ENCODE measurements at regions not wholly inside any gene's neighbourhood (a gene's known extent, or its start where the extent isn't known, plus 50 kb on each side); places are given as distances from the start of the nearest gene placed in this dataset.

- Mint-ChIP-seq H3K4me1 (no peaks in the 10 kb centered on the region), H3K9me3 (peaks cover 30% of the 10 kb centered on the region), H3K27ac (no peak overlapping the region), H3K4me3 (no peak overlapping the region), H3K27me3 (no peaks in the 10 kb centered on the region), H3K36me3 (ENCODE audit: low read depth) (peaks cover 29% of the 10 kb centered on the region)
- POLR2A ChIA-PET: no interaction called here
- DNase-seq: no peak
- CTCF ChIA-PET: no interaction called here
Observed at GRCh38 chr4:123291329-123291728, 105.3 kb upstream of the SPRY1 start.

DNA sequence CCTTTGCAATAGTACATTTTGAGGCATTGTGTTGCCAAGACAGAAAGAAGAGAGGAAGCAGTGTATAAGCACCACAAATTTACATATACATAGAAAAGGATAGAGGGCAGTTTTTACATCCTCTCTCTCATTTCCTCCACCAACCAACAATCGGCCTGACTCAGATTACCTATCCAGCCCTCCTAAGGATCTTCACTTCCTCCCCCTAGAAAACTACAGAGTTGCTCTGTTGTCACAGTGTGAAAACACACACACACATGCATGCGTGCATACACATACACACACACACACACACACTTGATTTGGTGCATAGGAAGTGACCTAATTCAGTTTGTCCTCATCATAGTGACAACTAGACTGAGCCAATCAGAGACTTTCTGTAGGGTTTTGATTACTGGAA lies 98.8 kb upstream of the SPRY1 start:
- Mint-ChIP-seq H3K4me1 (peaks cover 2% of the 10 kb centered on the region), H3K9me3 (peaks cover 4% of the 10 kb centered on the region), H3K27me3 (no peaks in the 10 kb centered on the region), H3K36me3 (ENCODE audit: low read depth) (peaks cover 5% of the 10 kb centered on the region), H3K4me3 (no peak overlapping the region), H3K27ac (no peak overlapping the region)
- POLR2A ChIA-PET: no interaction called here
- no peak for DNase-seq
- CTCF ChIA-PET: no interaction called here

GRCh38 chr4:123298261-123298660 lies 98.3 kb upstream of the SPRY1 start:
- H3K27ac Mint-ChIP-seq: no peak overlapping the region
- DNase-seq: no peak
- peaks cover 5% of the 10 kb centered on the region for H3K36me3 Mint-ChIP-seq (ENCODE audit: low read depth)
- H3K4me1 Mint-ChIP-seq: peaks cover 2% of the 10 kb centered on the region
- no peaks in the 10 kb centered on the region for H3K27me3 Mint-ChIP-seq
- H3K9me3 Mint-ChIP-seq: peaks cover 4% of the 10 kb centered on the region
- H3K4me3 Mint-ChIP-seq: no peak overlapping the region
- POLR2A ChIA-PET: no interaction called here
- CTCF ChIA-PET: no interaction called here

DNA sequence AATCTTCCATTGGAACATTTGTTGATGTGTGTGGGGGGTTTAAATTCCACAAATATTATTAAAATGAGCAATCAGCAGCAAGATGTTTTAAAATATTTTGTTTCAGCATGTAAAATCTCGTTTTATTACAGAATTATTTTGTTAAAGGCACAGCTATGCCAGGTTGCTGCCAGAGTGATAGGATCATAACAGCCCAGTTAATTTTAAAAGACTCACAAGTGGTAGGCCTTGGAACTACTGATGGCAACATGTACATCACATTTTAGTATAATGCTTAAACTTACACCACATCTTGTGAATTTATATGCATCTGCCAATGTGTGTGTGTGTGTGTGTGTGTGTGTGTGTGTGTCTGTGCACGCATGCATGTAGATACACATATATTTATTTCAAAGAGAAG lies 97.8 kb upstream of the SPRY1 start:
- POLR2A ChIA-PET: no interaction called here
- CTCF ChIA-PET: no interaction called here
- Mint-ChIP-seq H3K4me3 (no peak overlapping the region), H3K27me3 (no peaks in the 10 kb centered on the region), H3K4me1 (peaks cover 2% of the 10 kb centered on the region), H3K36me3 (ENCODE audit: low read depth) (peaks cover 6% of the 10 kb centered on the region), H3K27ac (no peak overlapping the region), H3K9me3 (peaks cover 4% of the 10 kb centered on the region)
- DNase-seq: no peak

DNA sequence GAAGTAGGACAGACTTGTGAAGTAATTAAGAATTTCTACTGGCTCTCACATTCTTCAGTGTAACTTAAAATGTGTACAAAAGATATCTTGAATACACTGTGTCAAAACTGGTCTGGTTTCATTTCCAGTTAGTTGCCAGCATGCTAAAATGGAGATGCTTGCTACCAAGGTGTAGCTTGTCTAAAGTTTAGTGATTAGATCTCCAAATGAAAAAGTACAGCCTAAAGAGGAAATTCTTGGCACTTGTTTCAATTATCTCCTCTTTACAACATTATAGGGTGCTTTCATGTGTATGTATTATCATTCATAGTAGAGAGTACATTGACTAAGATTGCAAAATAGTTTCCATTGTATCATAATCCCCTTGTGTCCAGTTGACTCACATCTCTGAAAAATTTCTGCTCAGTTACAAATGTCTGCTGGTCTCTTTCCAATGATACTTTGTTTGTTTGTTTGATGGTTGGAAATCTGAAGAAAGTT lies 97.3 kb upstream of the SPRY1 start:
- Mint-ChIP-seq H3K27me3 (no peaks in the 10 kb centered on the region), H3K9me3 (peaks cover 4% of the 10 kb centered on the region), H3K36me3 (ENCODE audit: low read depth) (peaks cover 9% of the 10 kb centered on the region), H3K4me3 (no peak overlapping the region), H3K27ac (no peak overlapping the region), H3K4me1 (peaks cover 3% of the 10 kb centered on the region)
- no peak for DNase-seq
- ChIA-PET CTCF (no interaction called here), POLR2A (no interaction called here)

DNA sequence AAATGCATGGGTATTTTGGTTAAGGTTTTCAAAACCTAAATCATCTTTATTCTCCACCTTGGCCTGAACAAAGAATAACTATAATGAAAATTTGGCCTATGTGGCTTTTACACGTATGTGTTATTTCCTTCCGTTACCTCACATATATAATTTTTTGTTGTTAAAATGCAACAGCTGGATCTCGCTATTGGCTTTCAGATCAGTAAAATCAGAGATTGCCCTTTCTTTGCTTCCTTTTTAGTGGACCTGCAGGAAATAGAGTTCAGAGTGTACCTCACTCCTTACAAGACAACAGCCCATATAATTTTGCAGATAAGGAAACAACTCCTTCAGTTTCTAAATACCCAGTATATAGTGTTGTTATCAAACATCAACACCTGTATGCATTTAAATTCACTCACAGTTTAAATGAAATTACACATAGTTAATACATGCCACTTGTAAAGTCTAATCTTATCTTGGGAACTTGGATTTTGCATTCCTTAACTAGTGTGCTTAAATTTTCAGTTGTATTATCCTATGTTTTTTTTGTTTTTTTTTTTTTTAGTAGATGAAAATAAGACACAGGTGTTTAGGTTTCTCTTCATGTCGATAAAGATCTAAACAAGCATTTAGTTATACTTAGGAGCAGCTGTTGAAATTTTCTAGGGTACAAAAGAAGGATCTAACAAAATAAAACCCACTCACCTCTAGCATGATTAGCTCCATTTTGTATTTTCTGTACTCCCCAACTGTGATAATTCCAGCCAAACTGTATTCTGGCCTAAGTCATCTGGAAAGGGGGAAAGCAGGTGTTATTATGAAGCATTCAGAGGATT lies 96.2 kb upstream of the SPRY1 start:
- POLR2A ChIA-PET: no interaction called here
- no peak overlapping the region for H3K4me3 Mint-ChIP-seq
- CTCF ChIA-PET: no interaction called here
- peaks cover 9% of the 10 kb centered on the region for H3K4me1 Mint-ChIP-seq
- H3K9me3 Mint-ChIP-seq: peaks cover 4% of the 10 kb centered on the region
- H3K27ac Mint-ChIP-seq: no peak overlapping the region
- H3K27me3 Mint-ChIP-seq: no peaks in the 10 kb centered on the region
- DNase-seq: no peak
- peaks cover 9% of the 10 kb centered on the region for H3K36me3 Mint-ChIP-seq (ENCODE audit: low read depth)

- POLR2A ChIA-PET: no interaction called here
- Mint-ChIP-seq H3K4me1 (peaks cover 9% of the 10 kb centered on the region), H3K27ac (no peak overlapping the region), H3K27me3 (no peaks in the 10 kb centered on the region), H3K36me3 (ENCODE audit: low read depth) (peaks cover 9% of the 10 kb centered on the region), H3K4me3 (no peak overlapping the region), H3K9me3 (peaks cover 4% of the 10 kb centered on the region)
- DNase-seq: no peak
- CTCF ChIA-PET: interaction anchor here (0.6 to 1.4 kb wide), 3 partner anchors 10 to 404 kb away, joined by 3 to 6 read pairs (median 3); no protein-coding TSS in a partner anchor
Observed at GRCh38 chr4:123301923-123302322, 94.7 kb upstream of the SPRY1 start.

- ChIA-PET POLR2A (no interaction called here), CTCF (no interaction called here)
- H3K9me3 Mint-ChIP-seq: peaks cover 2% of the 10 kb centered on the region
- H3K36me3 Mint-ChIP-seq (ENCODE audit: low read depth): peaks cover 6% of the 10 kb centered on the region
- no peak overlapping the region for H3K27ac Mint-ChIP-seq
- no peak for DNase-seq
- no peak overlapping the region for H3K4me3 Mint-ChIP-seq
- no peaks in the 10 kb centered on the region for H3K27me3 Mint-ChIP-seq
- peaks cover 7% of the 10 kb centered on the region for H3K4me1 Mint-ChIP-seq
Observed at GRCh38 chr4:123304151-123304964, 92.2 kb upstream of the SPRY1 start.

- peaks cover 6% of the 10 kb centered on the region for H3K36me3 Mint-ChIP-seq (ENCODE audit: low read depth)
- POLR2A ChIA-PET: no interaction called here
- H3K27me3 Mint-ChIP-seq: no peaks in the 10 kb centered on the region
- CTCF ChIA-PET: no interaction called here
- no peak overlapping the region for H3K27ac Mint-ChIP-seq
- peaks cover 2% of the 10 kb centered on the region for H3K9me3 Mint-ChIP-seq
- DNase-seq: no peak
- H3K4me1 Mint-ChIP-seq: peaks cover 7% of the 10 kb centered on the region
- H3K4me3 Mint-ChIP-seq: no peak overlapping the region
Observed at GRCh38 chr4:123305736-123306135, 90.9 kb upstream of the SPRY1 start.

DNA sequence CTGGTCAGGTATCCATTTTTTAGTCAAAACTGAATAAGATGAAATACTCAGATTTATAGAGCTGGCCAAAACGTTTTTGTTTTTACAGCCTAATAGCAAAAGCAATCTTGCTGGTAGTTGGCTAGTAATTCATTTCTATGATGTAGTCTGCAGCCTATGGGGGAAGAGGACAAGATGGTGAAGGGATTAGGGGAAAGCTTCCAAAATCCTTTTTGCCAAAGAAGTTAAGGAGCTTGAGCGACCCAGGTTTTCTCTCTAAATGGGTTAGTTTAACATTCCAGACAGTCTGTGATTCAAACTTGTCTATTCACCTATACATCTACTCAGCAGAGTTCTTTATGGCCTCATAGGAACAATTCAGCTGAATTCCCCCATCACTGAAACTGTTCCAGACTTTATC lies 89.8 kb upstream of the SPRY1 start:
- Mint-ChIP-seq H3K27ac (no peak overlapping the region), H3K36me3 (ENCODE audit: low read depth) (peaks cover 6% of the 10 kb centered on the region), H3K4me3 (no peak overlapping the region), H3K27me3 (no peaks in the 10 kb centered on the region), H3K9me3 (peaks cover 2% of the 10 kb centered on the region), H3K4me1 (peaks cover 7% of the 10 kb centered on the region)
- CTCF ChIA-PET: interaction anchor here (0.6 to 0.7 kb wide), 2 partner anchors 15 to 356 kb away, joined by 3 read pairs; no protein-coding TSS in a partner anchor
- POLR2A ChIA-PET: interaction anchor here (0.7 kb wide), 1 partner anchor 10 kb away, joined by 8 read pairs; no protein-coding TSS in a partner anchor
- no peak for DNase-seq

DNA sequence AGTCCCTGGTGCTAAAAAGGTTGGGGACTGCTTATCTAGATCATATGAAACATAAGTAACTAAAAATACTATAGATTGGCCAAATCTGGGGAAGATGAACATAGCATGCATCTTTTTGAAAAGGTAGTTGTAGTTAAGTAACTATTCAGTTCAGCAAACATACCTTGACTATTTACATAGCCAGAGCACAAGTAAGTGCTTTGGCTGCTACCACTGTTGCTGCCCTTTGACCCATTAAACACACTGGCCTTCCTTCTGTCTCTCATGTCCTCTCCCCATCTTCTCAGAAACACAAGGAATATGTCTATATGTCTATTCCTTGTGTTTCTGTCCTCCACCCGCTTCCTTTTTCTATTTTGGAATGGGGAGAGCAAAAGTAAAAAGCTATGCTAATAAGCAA lies 87.9 kb upstream of the SPRY1 start:
- Mint-ChIP-seq H3K4me3 (no peak overlapping the region), H3K36me3 (ENCODE audit: low read depth) (peaks cover 5% of the 10 kb centered on the region), H3K27me3 (no peaks in the 10 kb centered on the region), H3K9me3 (peaks cover 2% of the 10 kb centered on the region), H3K4me1 (peaks cover 7% of the 10 kb centered on the region), H3K27ac (no peak overlapping the region)
- DNase-seq: no peak
- CTCF ChIA-PET: no interaction called here
- POLR2A ChIA-PET: no interaction called here

- H3K9me3 Mint-ChIP-seq: peaks cover 2% of the 10 kb centered on the region
- ChIA-PET POLR2A (no interaction called here), CTCF (interaction anchor here (0.9 kb wide), 1 partner anchor 10 kb away, joined by 3 read pairs; no protein-coding TSS in a partner anchor)
- H3K4me1 Mint-ChIP-seq: no peaks in the 10 kb centered on the region
- no peak overlapping the region for H3K4me3 Mint-ChIP-seq
- H3K27me3 Mint-ChIP-seq: no peaks in the 10 kb centered on the region
- DNase-seq: no peak
- H3K36me3 Mint-ChIP-seq (ENCODE audit: low read depth): peaks cover 13% of the 10 kb centered on the region
- H3K27ac Mint-ChIP-seq: no peak overlapping the region
Observed at GRCh38 chr4:123312116-123312515, 84.5 kb upstream of the SPRY1 start.

DNA sequence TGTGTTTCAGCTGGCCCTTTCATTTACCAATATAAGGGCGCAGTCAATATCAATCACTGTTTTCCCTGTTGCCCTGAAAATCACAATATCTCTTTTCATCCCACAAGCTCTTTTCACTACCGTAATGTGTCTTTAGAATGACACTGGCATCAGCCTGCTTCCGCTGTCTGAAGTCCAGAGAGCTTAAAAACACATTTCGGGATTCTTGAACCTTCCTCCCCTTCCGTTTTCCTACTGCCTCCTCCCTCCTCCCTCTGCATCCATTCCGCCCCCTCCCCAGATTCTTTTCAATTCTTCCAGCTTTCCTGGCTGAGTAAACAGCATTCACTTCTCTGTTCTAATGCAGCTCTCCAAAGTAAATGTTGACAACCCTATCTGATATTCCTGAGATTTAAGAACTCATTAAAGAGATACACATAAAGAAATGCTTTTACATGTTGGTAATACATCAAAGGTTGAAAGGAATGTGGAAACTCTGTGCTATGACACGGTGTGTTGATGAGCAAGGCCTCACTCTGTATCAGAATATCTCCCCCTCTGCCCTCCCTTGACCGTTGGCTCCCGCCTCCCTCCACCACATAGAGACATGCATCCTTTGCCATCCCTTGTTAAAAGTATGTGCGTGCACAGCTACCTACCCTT lies 83.5 kb upstream of the SPRY1 start:
- H3K27me3 Mint-ChIP-seq: no peaks in the 10 kb centered on the region
- no peaks in the 10 kb centered on the region for H3K4me1 Mint-ChIP-seq
- H3K9me3 Mint-ChIP-seq: peaks cover 2% of the 10 kb centered on the region
- peaks cover 14% of the 10 kb centered on the region for H3K36me3 Mint-ChIP-seq (ENCODE audit: low read depth)
- ChIA-PET POLR2A (no interaction called here), CTCF (interaction anchor here (0.9 kb wide), 1 partner anchor 11 kb away, joined by 3 read pairs; no protein-coding TSS in a partner anchor)
- H3K4me3 Mint-ChIP-seq: no peak overlapping the region
- DNase-seq: no peak
- no peak overlapping the region for H3K27ac Mint-ChIP-seq

Measured in activated CD4-positive, alpha-beta T cell treated with anti-CD3 and anti-CD28 coated beads, Interleukin-2, amount 10 ng/mL, durations not matched to agents 7 days and 5 days (primary cell).